ENCODE measurements at regions not wholly inside any gene's neighbourhood (a gene's known extent, or its start where the extent isn't known, plus 50 kb on each side); places are given as distances from the start of the nearest gene placed in this dataset.

DNA sequence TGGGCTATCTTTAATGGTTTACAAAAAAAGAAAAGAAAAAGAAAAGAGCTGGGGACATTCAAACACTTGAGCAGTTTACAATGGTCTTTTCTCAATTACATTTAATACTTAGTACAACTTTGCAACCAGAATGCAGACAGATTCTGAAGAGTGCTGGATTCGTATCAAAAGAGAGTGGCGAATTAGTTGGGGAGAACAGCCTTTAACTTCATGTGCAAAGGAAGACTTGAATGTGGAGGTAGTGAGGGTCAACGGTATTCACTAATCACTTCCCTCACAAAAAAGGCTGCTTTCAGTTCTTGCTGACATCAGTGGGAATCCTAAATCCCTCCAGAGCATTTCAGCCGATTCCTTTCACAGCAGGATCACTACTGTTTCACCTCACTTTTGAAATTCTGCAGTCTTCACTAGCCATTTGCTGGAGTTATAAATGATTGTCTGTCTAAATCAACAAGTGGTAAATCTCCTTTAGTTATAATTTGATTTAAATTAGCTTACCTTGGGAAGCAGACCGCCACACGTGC, 323.0 kb upstream of the SEMA6D start:
- Histone ChIP-seq H3K9me3 (no peaks in the 10 kb centered on the region), H3K27me3 (no peaks in the 10 kb centered on the region), H3K4me3 (no peak overlapping the region), H3K36me3 (no peaks in the 10 kb centered on the region), H3K27ac (no peak overlapping the region), H3K4me1 (no peaks in the 10 kb centered on the region)
- intact Hi-C loops (cut with DNase I), result no loop called here
- no peak for DNase-seq (ENCODE audit: low spot score in 2 of 2)
- TF ChIP-seq, protein P1, sequence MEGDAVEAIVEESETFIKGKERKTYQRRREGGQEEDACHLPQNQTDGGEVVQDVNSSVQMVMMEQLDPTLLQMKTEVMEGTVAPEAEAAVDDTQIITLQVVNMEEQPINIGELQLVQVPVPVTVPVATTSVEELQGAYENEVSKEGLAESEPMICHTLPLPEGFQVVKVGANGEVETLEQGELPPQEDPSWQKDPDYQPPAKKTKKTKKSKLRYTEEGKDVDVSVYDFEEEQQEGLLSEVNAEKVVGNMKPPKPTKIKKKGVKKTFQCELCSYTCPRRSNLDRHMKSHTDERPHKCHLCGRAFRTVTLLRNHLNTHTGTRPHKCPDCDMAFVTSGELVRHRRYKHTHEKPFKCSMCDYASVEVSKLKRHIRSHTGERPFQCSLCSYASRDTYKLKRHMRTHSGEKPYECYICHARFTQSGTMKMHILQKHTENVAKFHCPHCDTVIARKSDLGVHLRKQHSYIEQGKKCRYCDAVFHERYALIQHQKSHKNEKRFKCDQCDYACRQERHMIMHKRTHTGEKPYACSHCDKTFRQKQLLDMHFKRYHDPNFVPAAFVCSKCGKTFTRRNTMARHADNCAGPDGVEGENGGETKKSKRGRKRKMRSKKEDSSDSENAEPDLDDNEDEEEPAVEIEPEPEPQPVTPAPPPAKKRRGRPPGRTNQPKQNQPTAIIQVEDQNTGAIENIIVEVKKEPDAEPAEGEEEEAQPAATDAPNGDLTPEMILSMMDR (IDR thresholded peaks at IDR 0.05), result no peak

GRCh38 chr15:47395076-47395475, 322.2 kb upstream of the SEMA6D start:
- no peak overlapping the region for H3K4me3 ChIP-seq
- H3K27ac ChIP-seq, result no peak overlapping the region
- no peaks in the 10 kb centered on the region for H3K9me3 ChIP-seq
- H3K36me3 ChIP-seq, result no peaks in the 10 kb centered on the region
- no peaks in the 10 kb centered on the region for H3K4me1 ChIP-seq
- H3K27me3 ChIP-seq, result no peaks in the 10 kb centered on the region
- no peak for DNase-seq (ENCODE audit: low spot score in 2 of 2)
- intact Hi-C loops (cut with DNase I), result no loop called here
- TF ChIP-seq, protein P1 (IDR thresholded peaks at IDR 0.05), result no peak

DNA sequence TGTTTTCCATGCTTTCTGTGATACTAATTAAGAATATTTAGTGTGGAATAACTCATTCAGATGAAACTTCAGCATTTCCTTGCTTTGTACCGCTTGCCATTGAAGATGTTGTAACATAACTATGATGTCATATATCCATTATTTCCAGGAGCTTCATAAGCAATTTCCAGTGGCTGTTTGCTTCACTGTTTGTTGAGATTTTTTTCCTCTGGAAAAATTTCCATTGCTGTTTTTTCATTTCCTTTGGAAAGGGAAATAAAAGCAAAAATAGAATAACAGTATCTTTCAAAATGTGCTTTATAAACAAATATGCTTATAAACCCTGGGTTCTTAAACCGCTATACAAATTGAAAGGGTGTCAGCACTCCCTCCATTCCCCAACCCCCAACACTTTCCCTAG, 319.6 kb upstream of the SEMA6D start:
- TF ChIP-seq, protein P1 (IDR thresholded peaks at IDR 0.05), result no peak
- H3K27ac ChIP-seq, result no peak overlapping the region
- no peak overlapping the region for H3K4me3 ChIP-seq
- intact Hi-C loops (cut with DNase I), result no loop called here
- no peaks in the 10 kb centered on the region for H3K4me1 ChIP-seq
- no peaks in the 10 kb centered on the region for H3K36me3 ChIP-seq
- H3K27me3 ChIP-seq, result no peaks in the 10 kb centered on the region
- DNase-seq (ENCODE audit: low spot score in 2 of 2), result no peak
- H3K9me3 ChIP-seq, result no peaks in the 10 kb centered on the region

GRCh38 chr15:47398132-47398531, 319.2 kb upstream of the SEMA6D start:
- Histone ChIP-seq H3K4me3 (no peak overlapping the region), H3K4me1 (no peaks in the 10 kb centered on the region), H3K36me3 (no peaks in the 10 kb centered on the region), H3K27me3 (no peaks in the 10 kb centered on the region), H3K9me3 (no peaks in the 10 kb centered on the region), H3K27ac (no peak overlapping the region)
- TF ChIP-seq, protein P1 (IDR thresholded peaks at IDR 0.05), result no peak
- intact Hi-C loops (cut with DNase I), result no loop called here
- DNase-seq (ENCODE audit: low spot score in 2 of 2), result no peak

DNA sequence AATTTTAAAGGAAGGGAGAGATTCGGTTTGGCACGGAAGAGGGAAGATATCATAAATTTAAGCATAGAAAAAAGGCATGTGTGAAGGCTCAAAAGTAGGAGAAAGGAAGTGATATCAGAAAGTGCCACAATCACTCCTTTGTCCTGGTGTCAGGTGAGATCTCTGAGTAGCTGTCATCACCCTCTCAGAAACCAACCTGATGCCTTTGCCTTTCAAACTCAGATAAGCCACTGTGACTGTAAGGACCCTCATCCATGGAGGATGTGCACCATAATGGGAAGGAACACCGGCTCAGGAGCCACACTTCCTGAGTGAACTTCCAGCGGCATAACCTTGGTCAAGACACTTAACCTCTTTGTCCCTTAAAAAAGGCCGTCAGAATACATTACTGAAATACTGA, 318.7 kb upstream of the SEMA6D start:
- no peak for DNase-seq (ENCODE audit: low spot score in 2 of 2)
- Histone ChIP-seq H3K27me3 (no peaks in the 10 kb centered on the region), H3K4me3 (no peak overlapping the region), H3K36me3 (no peaks in the 10 kb centered on the region), H3K4me1 (no peaks in the 10 kb centered on the region), H3K27ac (no peak overlapping the region), H3K9me3 (no peaks in the 10 kb centered on the region)
- intact Hi-C loops (cut with DNase I), result no loop called here
- TF ChIP-seq, protein P1 (IDR thresholded peaks at IDR 0.05), result no peak

GRCh38 chr15:47399100-47399499, 318.2 kb upstream of the SEMA6D start:
- H3K4me3 ChIP-seq, result no peak overlapping the region
- H3K36me3 ChIP-seq, result no peaks in the 10 kb centered on the region
- H3K4me1 ChIP-seq, result no peaks in the 10 kb centered on the region
- no peaks in the 10 kb centered on the region for H3K27me3 ChIP-seq
- no peaks in the 10 kb centered on the region for H3K9me3 ChIP-seq
- intact Hi-C loops (cut with DNase I), result no loop called here
- TF ChIP-seq, protein P1 (IDR thresholded peaks at IDR 0.05), result no peak
- DNase-seq (ENCODE audit: low spot score in 2 of 2), result no peak
- no peak overlapping the region for H3K27ac ChIP-seq
